DOHH2 (cell line): ENCODE measurements at regions not wholly inside any gene's neighbourhood (a gene's known extent, or its start where the extent isn't known, plus 50 kb on each side); places are given as distances from the start of the nearest gene placed in this dataset.

ENCODE experiments used
- H3F3A ChIP-seq: fragments of 200-600 bp; sonication (generic), shearing (Covaris generic); 2 replicates; pipeline ENCODE4 v1.6.0; 2016; ENCODE audit warnings: antibody characterized with exemption, mild to moderate bottlenecking; ENCODE audit not compliant: control insufficient read depth, insufficient read depth
- H3K27ac ChIP-seq: fragments of 200-600 bp; sonication (generic); 2 replicates; pipeline ENCODE4 v1.5.1; 2014; ENCODE audit warnings: low read depth, mild to moderate bottlenecking, low read length, moderate library complexity
- H3K27me3 ChIP-seq: fragments of 200-600 bp; sonication (generic); 2 replicates; pipeline ENCODE4 v1.6.1; 2014; ENCODE audit warnings: mild to moderate bottlenecking, low read length, mixed read lengths; ENCODE audit not compliant: control insufficient read depth
- H3K36me3 ChIP-seq: fragments of 200-600 bp; sonication (generic); 2 replicates; pipeline ENCODE4 v1.6.1; 2014; ENCODE audit warnings: mild to moderate bottlenecking, low read length, moderate library complexity, mixed read lengths; ENCODE audit not compliant: control insufficient read depth
- H3K4me1 ChIP-seq: fragments of 200-600 bp; sonication (generic); 2 replicates; pipeline ENCODE4 v1.6.1; 2014; ENCODE audit warnings: mild to moderate bottlenecking, low read length, mixed read lengths; ENCODE audit not compliant: control insufficient read depth
- H3K4me2 ChIP-seq: fragments of 200-600 bp; sonication (generic); 2 replicates; pipeline ENCODE4 v1.6.0; 2014; ENCODE audit warnings: mild to moderate bottlenecking, low read length, moderate library complexity
- H3K4me3 ChIP-seq: fragments of 200-600 bp; sonication (generic); 2 replicates; pipeline ENCODE4 v1.5.1; 2014; ENCODE audit warnings: mild to moderate bottlenecking, low read length, mixed read lengths
- H3K79me2 ChIP-seq: fragments of 200-600 bp; sonication (generic); 2 replicates; pipeline ENCODE4 v1.6.1; 2014; ENCODE audit warnings: mild to moderate bottlenecking, low read length, mixed read lengths; ENCODE audit not compliant: control insufficient read depth
- H3K9me2 ChIP-seq: fragments of 200-600 bp; sonication (generic); replicated peaks from 2 replicates; pipeline ENCODE4 v1.6.1; 2014; ENCODE audit warnings: mild to moderate bottlenecking, low read length, mixed read lengths; ENCODE audit not compliant: control insufficient read depth
- H3K9me3 ChIP-seq: fragments of 200-600 bp; sonication (generic); 2 replicates; pipeline ENCODE4 v1.6.1; 2014; ENCODE audit warnings: antibody characterized with exemption, low read length, mixed read lengths; ENCODE audit not compliant: control insufficient read depth, insufficient read depth
- H4K20me1 ChIP-seq: fragments of 200-600 bp; sonication (generic); 2 replicates; pipeline ENCODE4 v1.6.0; 2014; ENCODE audit warnings: low read depth, mild to moderate bottlenecking, antibody characterized with exemption, low read length, moderate library complexity; ENCODE audit not compliant: control insufficient read depth, insufficient read depth
- CTCF ChIP-seq: fragments of 200-600 bp; sonication (generic); IDR thresholded peaks from one replicate; pipeline ENCODE4 v1.5.1; 2014; ENCODE audit warnings: antibody characterized with exemption, mild to moderate bottlenecking, low read depth, low read length; ENCODE audit not compliant: poor library complexity, severe bottlenecking
- EZH2phosphoT487 ChIP-seq: fragments of 200-600 bp; sonication (generic); IDR thresholded peaks from 2 replicates; pipeline ENCODE4 v1.6.1; 2017; ENCODE audit warnings: borderline replicate concordance, mild to moderate bottlenecking, antibody characterized with exemption, low read length, moderate library complexity, mixed read lengths

GRCh38 chr7:46685051-46685450 lies 764.0 kb upstream of the IGFBP3 start:
- TF ChIP-seq CTCF, result peak; percentile 25
- TF ChIP-seq EZH2phosphoT487, result no peak
- Histone ChIP-seq H3K27ac (no peak overlapping the region), H3K4me1 (no peaks in the 10 kb centered on the region), H3K9me2 (no peaks in the 10 kb centered on the region), H3K79me2 (no peaks in the 10 kb centered on the region), H3F3A (no peaks in the 10 kb centered on the region), H3K36me3 (no peaks in the 10 kb centered on the region), H3K27me3 (no peaks in the 10 kb centered on the region), H3K4me2 (no peak overlapping the region), H3K9me3 (no peaks in the 10 kb centered on the region), H4K20me1 (no peaks in the 10 kb centered on the region), H3K4me3 (no peak overlapping the region)

- TF ChIP-seq CTCF (no peak), EZH2phosphoT487 (no peak)
- Histone ChIP-seq H3K4me2 (no peak overlapping the region), H3K79me2 (no peaks in the 10 kb centered on the region), H3K4me1 (no peaks in the 10 kb centered on the region), H3K36me3 (no peaks in the 10 kb centered on the region), H4K20me1 (no peaks in the 10 kb centered on the region), H3K9me3 (no peaks in the 10 kb centered on the region), H3K27me3 (no peaks in the 10 kb centered on the region), H3F3A (no peaks in the 10 kb centered on the region), H3K9me2 (no peaks in the 10 kb centered on the region), H3K27ac (no peak overlapping the region), H3K4me3 (no peak overlapping the region)
These were observed 762.0 kb upstream of the IGFBP3 start for GRCh38 chr7:46682836-46683624.

GRCh38 chr7:46681865-46682503 lies 760.9 kb upstream of the IGFBP3 start:
- no peak overlapping the region for H3K27ac ChIP-seq
- no peaks in the 10 kb centered on the region for H3K9me2 ChIP-seq
- no peaks in the 10 kb centered on the region for H4K20me1 ChIP-seq
- H3K4me3 ChIP-seq, result no peak overlapping the region
- H3K4me1 ChIP-seq, result no peaks in the 10 kb centered on the region
- no peaks in the 10 kb centered on the region for H3K36me3 ChIP-seq
- H3K79me2 ChIP-seq, result no peaks in the 10 kb centered on the region
- H3K9me3 ChIP-seq, result no peaks in the 10 kb centered on the region
- TF ChIP-seq CTCF (no peak), EZH2phosphoT487 (no peak)
- H3K27me3 ChIP-seq, result no peaks in the 10 kb centered on the region
- H3K4me2 ChIP-seq, result no peak overlapping the region
- H3F3A ChIP-seq, result no peaks in the 10 kb centered on the region
